ENCODE measurements at regions not wholly inside any gene's neighbourhood (a gene's known extent, or its start where the extent isn't known, plus 50 kb on each side); places are given as distances from the start of the nearest gene placed in this dataset.

GRCh38 chr2:199629301-199629700 is 171.6 kb upstream of the SATB2 start:
- TF ChIP-seq TAF1 (IDR thresholded peaks at IDR 0.05; ENCODE audit: borderline replicate concordance, low read depth, low read length) (no peak), POLR2A (IDR thresholded peaks at IDR 0.05; ENCODE audit: low read depth, low read length) (no peak)
